GM21360 (cell line): ENCODE measurements at regions not wholly inside any gene's neighbourhood (a gene's known extent, or its start where the extent isn't known, plus 50 kb on each side); places are given as distances from the start of the nearest gene placed in this dataset.
"Not testable (repeated sequence)": the region's sequence is repeated elsewhere in the genome, so short reads cannot be mapped to it uniquely, and the experiment has no call there.

Experiments
- ATAC-seq: cut with Tn5 transposase; IDR thresholded peaks from one replicate; pipeline ENCODE4 v1.9.1; 2021; ENCODE audit warnings: mild to moderate bottlenecking, moderate library complexity; ENCODE audit not compliant: unreplicated experiment

GRCh38 chr10:9547936-9548904, 1469.5 kb upstream of the CELF2 start:
- no peak for ATAC-seq

GRCh38 chr10:9550810-9551209, 1466.9 kb upstream of the CELF2 start:
- no peak for ATAC-seq

- no peak for ATAC-seq
Observed at GRCh38 chr10:9554321-9554720, 1463.4 kb upstream of the CELF2 start.

- ATAC-seq, result no peak
Observed at GRCh38 chr10:9560976-9561375, 1456.7 kb upstream of the CELF2 start.

GRCh38 chr10:9561821-9562505, 1455.7 kb upstream of the CELF2 start:
- ATAC-seq, result no peak

- ATAC-seq, result no peak
Observed at GRCh38 chr10:9577746-9578145, 1439.9 kb upstream of the CELF2 start.

- no peak for ATAC-seq
Observed at GRCh38 chr10:9579110-9579705, 1438.5 kb upstream of the CELF2 start.

- not testable (repeated sequence) for ATAC-seq
Observed at GRCh38 chr10:9582803-9583202, 1434.9 kb upstream of the CELF2 start.

GRCh38 chr10:9596368-9596920, 1421.2 kb upstream of the CELF2 start:
- ATAC-seq, result no peak

GRCh38 chr10:9602998-9603397, 1414.7 kb upstream of the CELF2 start:
- ATAC-seq, result no peak

GRCh38 chr10:9603972-9604371, 1413.7 kb upstream of the CELF2 start:
- ATAC-seq, result no peak

- no peak for ATAC-seq
Observed at GRCh38 chr10:9605231-9605630, 1412.4 kb upstream of the CELF2 start.

GRCh38 chr10:9608602-9609001, 1409.1 kb upstream of the CELF2 start:
- no peak for ATAC-seq

- ATAC-seq, result peak; percentile 95
Observed at GRCh38 chr10:9613338-9614075, 1404.2 kb upstream of the CELF2 start.

- no peak for ATAC-seq
Observed at GRCh38 chr10:9615189-9615588, 1402.5 kb upstream of the CELF2 start.

GRCh38 chr10:9621216-9621615, 1396.5 kb upstream of the CELF2 start:
- no peak for ATAC-seq

GRCh38 chr10:9625304-9625703, 1392.4 kb upstream of the CELF2 start:
- ATAC-seq, result no peak

GRCh38 chr10:9634466-9634865, 1383.2 kb upstream of the CELF2 start:
- no peak for ATAC-seq

GRCh38 chr10:9635691-9636090, 1382.0 kb upstream of the CELF2 start:
- no peak for ATAC-seq

GRCh38 chr10:9636216-9636615, 1381.5 kb upstream of the CELF2 start:
- no peak for ATAC-seq

- no peak for ATAC-seq
Observed at GRCh38 chr10:9643782-9644181, 1373.9 kb upstream of the CELF2 start.
